Sigmoid colon (tissue), 6 donors: ENCODE measurements at regions not wholly inside any gene's neighbourhood (a gene's known extent, or its start where the extent isn't known, plus 50 kb on each side); places are given as distances from the start of the nearest gene placed in this dataset.

Experiments
- DNase-seq: peaks from one replicate; pipeline ENCODE4 v3.0.0-alpha.2; 2019
- H3K27ac ChIP-seq, 4 donors: fragments of 200-600 bp; sonication (generic); one replicate each; pipeline ENCODE4 v1.5.1; 2016 to 2019; ENCODE audit warnings: mild to moderate bottlenecking in 1 of 4
- H3K27me3 ChIP-seq, 3 donors: fragments of 200-600 bp; sonication (generic); one replicate each; pipeline ENCODE4 v1.5.1; 2019; ENCODE audit warnings: mild to moderate bottlenecking in 1 of 3
- H3K36me3 ChIP-seq, 4 donors: fragments of 200-600 bp; sonication (generic); one replicate each; pipeline ENCODE4 v1.5.1; 2016 to 2019
- H3K4me1 ChIP-seq, 4 donors: fragments of 200-600 bp; sonication (generic); one replicate each; pipeline ENCODE4 v1.5.1; 2017 to 2019
- H3K4me3 ChIP-seq, 4 donors: fragments of 200-600 bp; sonication (generic); one replicate each; pipeline ENCODE4 v1.5.1; 2017 to 2019; ENCODE audit warnings: mild to moderate bottlenecking in 2 of 4, moderate library complexity in 1 of 4
- H3K9me3 ChIP-seq, 4 donors: fragments of 200-600 bp in 3 of 4; sonication (generic) in 3 of 4; one replicate each; pipeline versions ENCODE4 v1.5.1 to v1.6.1; 2013 to 2019
- EP300 ChIP-seq, 4 donors: sonication (generic); formaldehyde crosslinking; IDR thresholded peaks; one replicate each; pipeline ENCODE4 v1.6.1; 2017; ENCODE audit warnings: antibody characterized with exemption in 4 of 4
- POLR2A ChIP-seq, 2 donors: fragments of 450-650 bp; IDR thresholded peaks; one replicate each; pipeline ENCODE4 v1.6.1; 2016; ENCODE audit warnings: antibody characterized with exemption in 2 of 2, mild to moderate bottlenecking in 2 of 2, moderate library complexity in 2 of 2
- POLR2AphosphoS5 ChIP-seq, 4 donors: sonication (generic); formaldehyde crosslinking; IDR thresholded peaks; one replicate each; pipeline ENCODE4 v1.6.1; 2017; ENCODE audit warnings: antibody characterized with exemption in 4 of 4
- WGBS, 2 donors: extraction: QIAGEN DNeasy Blood & Tissue Kit; methylation state at CpG; one replicate each; pipeline ENCODE4 v1.1.7; 2013; 5-methylcytosine and 5-hydroxymethylcytosine counted together
- intact Hi-C: fragments of 100-400 bp; cut with DNase I; formaldehyde crosslinking; loops from one replicate; pipeline ENCODE4 v1.15.1; 2023
- TF ChIP-seq, protein P1 (sequence below), 4 experiments: fragments of 450-650 bp in 3 of 4; fragments of 200-600 bp in 1 of 4; IDR thresholded peaks; one replicate each; pipeline ENCODE4 v1.5.1; 2016 to 2019; ENCODE audit warnings: antibody characterized with exemption in 4 of 4, mild to moderate bottlenecking in 3 of 4, moderate library complexity in 2 of 4
- donor health status: healthy with polysubstance abuse.
- donor health status: healthy.

DNA sequence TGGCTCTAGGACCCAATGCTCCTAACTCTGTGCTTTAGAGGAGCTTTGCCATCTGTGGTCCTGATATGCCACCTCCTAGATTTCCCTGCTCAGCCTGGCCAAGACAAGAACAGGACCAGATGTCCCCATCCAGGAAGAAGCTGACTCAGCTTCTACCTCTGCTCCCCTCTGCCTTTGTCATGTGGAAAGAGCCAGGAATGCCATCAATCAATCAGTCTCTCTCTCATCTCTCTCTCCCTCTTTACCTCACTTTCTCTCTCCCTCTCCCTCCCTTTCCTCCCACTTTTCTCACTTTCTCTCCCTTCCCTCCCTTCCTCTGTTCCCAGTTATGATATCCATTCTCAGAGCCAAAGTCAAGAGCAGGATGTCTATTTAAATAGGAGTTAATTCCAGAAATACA is 892.5 kb upstream of the TMEM132C start:
- H3K27me3 ChIP-seq: no peaks in the 10 kb centered on the region
- TF ChIP-seq POLR2A (IDR thresholded peaks at IDR 0.05): no peak
- TF ChIP-seq, protein P1, sequence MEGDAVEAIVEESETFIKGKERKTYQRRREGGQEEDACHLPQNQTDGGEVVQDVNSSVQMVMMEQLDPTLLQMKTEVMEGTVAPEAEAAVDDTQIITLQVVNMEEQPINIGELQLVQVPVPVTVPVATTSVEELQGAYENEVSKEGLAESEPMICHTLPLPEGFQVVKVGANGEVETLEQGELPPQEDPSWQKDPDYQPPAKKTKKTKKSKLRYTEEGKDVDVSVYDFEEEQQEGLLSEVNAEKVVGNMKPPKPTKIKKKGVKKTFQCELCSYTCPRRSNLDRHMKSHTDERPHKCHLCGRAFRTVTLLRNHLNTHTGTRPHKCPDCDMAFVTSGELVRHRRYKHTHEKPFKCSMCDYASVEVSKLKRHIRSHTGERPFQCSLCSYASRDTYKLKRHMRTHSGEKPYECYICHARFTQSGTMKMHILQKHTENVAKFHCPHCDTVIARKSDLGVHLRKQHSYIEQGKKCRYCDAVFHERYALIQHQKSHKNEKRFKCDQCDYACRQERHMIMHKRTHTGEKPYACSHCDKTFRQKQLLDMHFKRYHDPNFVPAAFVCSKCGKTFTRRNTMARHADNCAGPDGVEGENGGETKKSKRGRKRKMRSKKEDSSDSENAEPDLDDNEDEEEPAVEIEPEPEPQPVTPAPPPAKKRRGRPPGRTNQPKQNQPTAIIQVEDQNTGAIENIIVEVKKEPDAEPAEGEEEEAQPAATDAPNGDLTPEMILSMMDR (IDR thresholded peaks at IDR 0.05): no peak
- no peak for TF ChIP-seq POLR2AphosphoS5 (IDR thresholded peaks at IDR 0.05)
- TF ChIP-seq EP300 (IDR thresholded peaks at IDR 0.05): no peak
- no peaks in the 10 kb centered on the region for H3K36me3 ChIP-seq
- no peaks in the 10 kb centered on the region for H3K4me1 ChIP-seq
- no peak for DNase-seq
- no peak overlapping the region for H3K4me3 ChIP-seq
- intact Hi-C loops: no loop called here
- H3K27ac ChIP-seq: no peak overlapping the region
- H3K9me3 ChIP-seq: no peaks in the 10 kb centered on the region

DNA sequence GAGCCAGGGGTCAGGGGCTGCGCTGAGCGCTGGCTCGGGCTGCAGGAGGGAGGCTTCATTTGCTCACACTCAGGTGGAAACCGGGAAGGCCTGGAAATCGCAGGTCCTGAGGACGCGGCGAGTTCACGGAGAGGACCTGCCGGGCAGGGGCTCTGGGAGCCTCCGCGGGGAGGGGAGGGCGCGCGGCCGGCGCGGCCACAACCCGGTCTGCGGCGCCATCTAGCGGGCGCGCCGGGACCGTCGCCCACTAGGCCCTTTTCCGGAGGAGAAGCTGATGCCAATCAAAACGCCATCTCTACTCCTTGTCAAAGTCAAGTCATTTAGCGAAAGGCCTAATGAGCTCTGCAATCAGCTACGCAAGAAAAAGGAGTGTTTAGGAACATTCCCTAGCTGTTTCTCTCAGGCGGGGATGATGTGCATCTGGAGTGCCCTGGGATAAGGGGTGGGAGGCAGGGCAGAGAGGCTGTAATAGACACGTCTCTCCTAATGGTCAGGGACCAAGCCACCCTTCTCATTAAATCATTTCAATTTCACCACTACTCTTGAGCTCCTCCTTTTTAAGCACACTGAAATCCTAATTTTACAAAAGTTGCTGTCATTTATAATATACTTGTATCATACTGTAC is 885.8 kb upstream of the TMEM132C start:
- TF ChIP-seq POLR2AphosphoS5 (IDR thresholded peaks at IDR 0.05): no peak
- TF ChIP-seq EP300 (IDR thresholded peaks at IDR 0.05): no peak
- TF ChIP-seq POLR2A (IDR thresholded peaks at IDR 0.05): no peak
- TF ChIP-seq, protein P1 (IDR thresholded peaks at IDR 0.05): peak; percentile 41 to 78 (median 54)
- H3K27ac ChIP-seq: no peak overlapping the region
- DNase-seq: no peak
- WGBS, 2 donors: 5% methylated on average over 33 of the region's 33 CpGs
- peak overlapping the region in 2 of 4 donors; percentile 17 to 30 for H3K4me3 ChIP-seq
- peaks cover 0 to 12% (median 0%) of the 10 kb centered on the region in 3 donors for H3K27me3 ChIP-seq
- H3K9me3 ChIP-seq: no peaks in the 10 kb centered on the region
- peaks cover 0 to 6% (median 4%) of the 10 kb centered on the region in 4 donors for H3K4me1 ChIP-seq
- intact Hi-C loops: loop anchor here (2.0 kb wide), 1 partner anchor 272 kb away; no protein-coding TSS in a partner anchor
- H3K36me3 ChIP-seq: no peaks in the 10 kb centered on the region

DNA sequence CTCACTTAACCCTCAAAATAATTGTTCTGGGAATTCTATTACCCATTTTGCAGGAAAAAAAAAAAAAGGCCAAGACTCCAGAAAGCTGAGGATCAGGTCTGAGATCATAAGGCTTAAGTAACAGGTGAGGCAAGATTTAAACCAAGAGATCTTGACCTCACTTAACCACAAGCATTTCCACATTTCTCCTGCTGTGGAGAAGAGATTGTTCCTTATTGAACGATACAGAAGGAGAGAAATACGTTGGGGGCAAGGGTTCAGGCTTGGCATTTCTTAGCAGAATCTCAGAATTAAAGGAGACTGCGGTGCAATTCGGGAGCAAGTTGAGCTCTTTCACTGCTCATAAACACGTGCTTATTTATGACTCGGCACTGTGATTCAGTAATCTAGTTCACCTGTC is 885.3 kb upstream of the TMEM132C start:
- 23 to 63% methylated on average over 6 of the region's 6 CpGs for WGBS, 2 donors
- no peak overlapping the region for H3K4me3 ChIP-seq

DNA sequence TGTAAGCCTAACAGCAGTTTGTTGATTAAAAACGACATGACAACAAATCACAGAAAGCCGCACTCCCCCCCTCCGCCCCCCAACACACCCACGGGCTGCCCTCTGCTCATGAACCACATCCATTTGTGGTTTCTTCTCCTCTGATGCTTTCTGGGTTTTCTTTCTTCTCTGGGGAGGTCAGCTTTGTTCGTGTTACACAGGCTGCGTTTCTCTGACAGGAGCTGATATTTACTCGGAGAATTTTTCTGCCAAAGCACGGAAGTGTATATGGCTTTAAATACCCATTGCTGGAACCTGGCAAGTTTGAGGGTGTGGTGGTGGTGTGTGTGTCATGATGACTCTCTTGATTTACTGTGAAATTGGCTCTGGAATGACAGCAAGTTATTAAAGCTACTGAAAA is 883.7 kb upstream of the TMEM132C start:
- H3K4me3 ChIP-seq: no peak overlapping the region

More for the DNA sequence above, 885.3 kb upstream of the TMEM132C start:
- intact Hi-C loops: loop anchor here (2.0 kb wide), 1 partner anchor 273 kb away; no protein-coding TSS in a partner anchor
- Histone ChIP-seq H3K4me1 (peaks cover 0 to 6% (median 4%) of the 10 kb centered on the region in 4 donors), H3K27me3 (peaks cover 0 to 17% (median 0%) of the 10 kb centered on the region in 3 donors), H3K9me3 (no peaks in the 10 kb centered on the region), H3K27ac (no peak overlapping the region), H3K36me3 (no peaks in the 10 kb centered on the region)
- no peak for DNase-seq
- TF ChIP-seq POLR2A (IDR thresholded peaks at IDR 0.05) (no peak), POLR2AphosphoS5 (IDR thresholded peaks at IDR 0.05) (no peak), EP300 (IDR thresholded peaks at IDR 0.05) (no peak)
- TF ChIP-seq, protein P1 (IDR thresholded peaks at IDR 0.05): no peak

More for the DNA sequence above, 883.7 kb upstream of the TMEM132C start:
- intact Hi-C loops: no loop called here
- no peaks in the 10 kb centered on the region for H3K36me3 ChIP-seq
- H3K9me3 ChIP-seq: no peaks in the 10 kb centered on the region
- H3K4me1 ChIP-seq: peaks cover 0 to 6% (median 4%) of the 10 kb centered on the region in 4 donors
- 53 to 70% methylated on average over 8 of the region's 8 CpGs for WGBS, 2 donors
- H3K27me3 ChIP-seq: peaks cover 0 to 24% (median 0%) of the 10 kb centered on the region in 3 donors
- no peak overlapping the region for H3K27ac ChIP-seq
- no peak for DNase-seq
- TF ChIP-seq, protein P1 (IDR thresholded peaks at IDR 0.05): no peak
- TF ChIP-seq POLR2A (IDR thresholded peaks at IDR 0.05): no peak
- TF ChIP-seq EP300 (IDR thresholded peaks at IDR 0.05): no peak
- no peak for TF ChIP-seq POLR2AphosphoS5 (IDR thresholded peaks at IDR 0.05)
